Loucy (cell line): ENCODE measurements at regions not wholly inside any gene's neighbourhood (a gene's known extent, or its start where the extent isn't known, plus 50 kb on each side); places are given as distances from the start of the nearest gene placed in this dataset.

Experiments
- H2AFZ ChIP-seq: fragments of 200-600 bp; sonication (generic); 2 replicates; pipeline ENCODE4 v1.6.0; 2016; ENCODE audit warnings: antibody characterized with exemption, mild to moderate bottlenecking, low read length, moderate library complexity
- H3F3A ChIP-seq: fragments of 200-600 bp; 2 replicates; pipeline ENCODE4 v1.6.0; 2016; ENCODE audit warnings: antibody characterized with exemption, low read depth, mild to moderate bottlenecking
- H3K27me3 ChIP-seq: fragments of 200-600 bp; sonication (generic); 2 replicates; pipeline ENCODE4 v1.6.1; 2014; ENCODE audit warnings: low read length, mild to moderate bottlenecking; ENCODE audit not compliant: insufficient read depth, poor library complexity, severe bottlenecking
- H3K36me3 ChIP-seq: fragments of 200-600 bp; sonication (generic); 2 replicates; pipeline ENCODE4 v1.6.1; 2016; ENCODE audit warnings: low read length; ENCODE audit not compliant: insufficient read depth
- H3K4me1 ChIP-seq: fragments of 200-600 bp; sonication (generic); 2 replicates; pipeline ENCODE4 v1.5.1; 2014; ENCODE audit warnings: low read length, mild to moderate bottlenecking; ENCODE audit not compliant: insufficient read depth, poor library complexity, severe bottlenecking
- H3K4me2 ChIP-seq: fragments of 200-600 bp; sonication (generic); 2 replicates; pipeline ENCODE4 v1.6.0; 2014; ENCODE audit warnings: antibody characterized with exemption, low read length, low read depth, mild to moderate bottlenecking; ENCODE audit not compliant: poor library complexity, severe bottlenecking
- H3K4me3 ChIP-seq: fragments of 200-600 bp; sonication (generic); 2 replicates; pipeline ENCODE4 v1.5.1; 2014; ENCODE audit warnings: low read length, mild to moderate bottlenecking, mixed read lengths; ENCODE audit not compliant: poor library complexity, severe bottlenecking
- H3K79me2 ChIP-seq: fragments of 200-600 bp; sonication (generic); 2 replicates; pipeline ENCODE4 v1.6.1; 2014; ENCODE audit warnings: low read length; ENCODE audit not compliant: insufficient read depth
- H3K9ac ChIP-seq: fragments of 200-600 bp; sonication (generic); 2 replicates; pipeline ENCODE4 v1.6.0; 2014; ENCODE audit warnings: mild to moderate bottlenecking, low read depth, low read length, moderate library complexity; ENCODE audit not compliant: poor library complexity, severe bottlenecking
- H3K9me2 ChIP-seq: fragments of 200-600 bp; sonication (generic); replicated peaks from 2 replicates; pipeline ENCODE4 v1.6.1; 2016; ENCODE audit warnings: low read depth, low read length, mixed read lengths
- H3K9me3 ChIP-seq: fragments of 200-600 bp; sonication (generic); 2 replicates; pipeline ENCODE4 v1.6.1; 2014; ENCODE audit warnings: mild to moderate bottlenecking, antibody characterized with exemption, low read length, low read depth; ENCODE audit not compliant: insufficient read depth
- H4K20me1 ChIP-seq: fragments of 200-600 bp; sonication (generic); 2 replicates; pipeline ENCODE4 v1.6.0; 2014; ENCODE audit warnings: antibody characterized with exemption, low read length, mild to moderate bottlenecking; ENCODE audit not compliant: insufficient read depth, poor library complexity, severe bottlenecking
- EZH2phosphoT487 ChIP-seq: fragments of 200-600 bp; IDR thresholded peaks from 2 replicates; pipeline ENCODE4 v1.6.1; 2018; ENCODE audit warnings: antibody characterized with exemption, mild to moderate bottlenecking, moderate library complexity, borderline replicate concordance
- TF ChIP-seq, protein P1 (sequence below): fragments of 200-600 bp; sonication (generic); conservative IDR thresholded peaks from 2 replicates; pipeline ENCODE4 v1.5.1; 2014; ENCODE audit warnings: mild to moderate bottlenecking, antibody characterized with exemption, low read length

DNA sequence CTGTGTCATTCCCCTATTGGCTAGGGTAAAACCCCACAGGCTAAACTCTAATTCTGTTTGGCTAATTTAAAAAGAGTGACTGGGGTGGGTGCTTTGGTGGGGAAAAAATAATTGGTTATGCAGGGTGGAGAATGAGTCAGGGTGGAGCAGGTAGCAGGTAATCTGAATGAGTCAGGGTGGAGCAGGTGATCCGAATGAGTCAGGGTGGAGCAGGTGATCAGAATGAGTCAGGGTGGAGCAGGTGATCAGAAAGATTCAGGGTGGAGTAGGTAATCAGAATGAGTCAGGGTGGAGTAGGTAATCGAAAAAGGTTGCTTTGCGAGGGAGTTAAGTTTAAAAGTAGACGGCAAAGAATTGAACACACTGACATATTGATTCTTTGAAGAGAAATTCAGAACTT is 1218.8 kb upstream of the ATXN8OS start:
- Histone ChIP-seq H3K36me3 (no peaks in the 10 kb centered on the region), H3K9ac (no peak overlapping the region)

GRCh38 chr13:68872338-68872737 is 1235.3 kb upstream of the ATXN8OS start:
- no peaks in the 10 kb centered on the region for H3K9me3 ChIP-seq
- no peaks in the 10 kb centered on the region for H3K79me2 ChIP-seq
- H3K4me2 ChIP-seq, result no peak overlapping the region
- TF ChIP-seq EZH2phosphoT487, result no peak
- TF ChIP-seq, protein P1, sequence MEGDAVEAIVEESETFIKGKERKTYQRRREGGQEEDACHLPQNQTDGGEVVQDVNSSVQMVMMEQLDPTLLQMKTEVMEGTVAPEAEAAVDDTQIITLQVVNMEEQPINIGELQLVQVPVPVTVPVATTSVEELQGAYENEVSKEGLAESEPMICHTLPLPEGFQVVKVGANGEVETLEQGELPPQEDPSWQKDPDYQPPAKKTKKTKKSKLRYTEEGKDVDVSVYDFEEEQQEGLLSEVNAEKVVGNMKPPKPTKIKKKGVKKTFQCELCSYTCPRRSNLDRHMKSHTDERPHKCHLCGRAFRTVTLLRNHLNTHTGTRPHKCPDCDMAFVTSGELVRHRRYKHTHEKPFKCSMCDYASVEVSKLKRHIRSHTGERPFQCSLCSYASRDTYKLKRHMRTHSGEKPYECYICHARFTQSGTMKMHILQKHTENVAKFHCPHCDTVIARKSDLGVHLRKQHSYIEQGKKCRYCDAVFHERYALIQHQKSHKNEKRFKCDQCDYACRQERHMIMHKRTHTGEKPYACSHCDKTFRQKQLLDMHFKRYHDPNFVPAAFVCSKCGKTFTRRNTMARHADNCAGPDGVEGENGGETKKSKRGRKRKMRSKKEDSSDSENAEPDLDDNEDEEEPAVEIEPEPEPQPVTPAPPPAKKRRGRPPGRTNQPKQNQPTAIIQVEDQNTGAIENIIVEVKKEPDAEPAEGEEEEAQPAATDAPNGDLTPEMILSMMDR, result no peak
- no peaks in the 10 kb centered on the region for H3F3A ChIP-seq
- no peaks in the 10 kb centered on the region for H3K4me1 ChIP-seq
- H3K36me3 ChIP-seq, result no peaks in the 10 kb centered on the region
- H2AFZ ChIP-seq, result no peak overlapping the region
- no peaks in the 10 kb centered on the region for H4K20me1 ChIP-seq
- H3K4me3 ChIP-seq, result no peak overlapping the region
- no peaks in the 10 kb centered on the region for H3K27me3 ChIP-seq
- H3K9me2 ChIP-seq, result no peaks in the 10 kb centered on the region; the same call in 1 of the 2 replicates
- no peak overlapping the region for H3K9ac ChIP-seq

More for the DNA sequence above, 1218.8 kb upstream of the ATXN8OS start:
- Histone ChIP-seq H2AFZ (no peak overlapping the region), H3F3A (no peaks in the 10 kb centered on the region), H3K4me1 (no peaks in the 10 kb centered on the region), H3K79me2 (no peaks in the 10 kb centered on the region), H3K4me2 (no peak overlapping the region), H3K9me3 (no peaks in the 10 kb centered on the region), H3K9me2 (no peaks in the 10 kb centered on the region), H3K27me3 (no peaks in the 10 kb centered on the region), H4K20me1 (no peaks in the 10 kb centered on the region), H3K4me3 (no peak overlapping the region)
- TF ChIP-seq EZH2phosphoT487, result no peak
- TF ChIP-seq, protein P1, result no peak

DNA sequence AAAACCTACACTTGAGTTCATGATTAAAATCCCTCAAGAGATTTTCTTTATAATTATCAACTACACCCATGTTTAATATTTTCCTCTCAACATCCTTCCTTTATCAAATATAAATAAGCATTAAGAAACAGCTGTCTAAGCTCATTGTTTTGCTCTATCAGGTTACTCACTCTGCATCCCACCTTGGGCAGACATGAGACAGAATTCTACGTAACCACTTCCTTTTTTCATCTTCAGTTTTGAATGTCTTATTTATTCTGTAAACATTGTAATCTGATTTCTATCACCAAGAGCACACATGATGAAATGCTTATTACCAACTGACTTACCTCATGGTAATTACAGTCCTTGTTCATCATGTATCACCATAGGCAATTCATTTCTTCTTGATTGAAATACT is 1256.6 kb upstream of the ATXN8OS start:
- H3K9me3 ChIP-seq, result no peaks in the 10 kb centered on the region
- H2AFZ ChIP-seq, result no peak overlapping the region
- no peaks in the 10 kb centered on the region for H4K20me1 ChIP-seq
- H3K4me3 ChIP-seq, result no peak overlapping the region
- no peaks in the 10 kb centered on the region for H3K27me3 ChIP-seq
- H3F3A ChIP-seq, result no peaks in the 10 kb centered on the region
- no peak for TF ChIP-seq EZH2phosphoT487
- TF ChIP-seq, protein P1, result no peak
- H3K4me2 ChIP-seq, result no peak overlapping the region
- H3K4me1 ChIP-seq, result no peaks in the 10 kb centered on the region
- no peaks in the 10 kb centered on the region for H3K79me2 ChIP-seq
- no peaks in the 10 kb centered on the region for H3K36me3 ChIP-seq
- no peaks in the 10 kb centered on the region for H3K9me2 ChIP-seq
- H3K9ac ChIP-seq, result no peak overlapping the region
